ENCODE measurements at regions not wholly inside any gene's neighbourhood (a gene's known extent, or its start where the extent isn't known, plus 50 kb on each side); places are given as distances from the start of the nearest gene placed in this dataset.
A peak's percentile ranks its signal among the peaks of the same experiment; 100 is the strongest.

- Histone ChIP-seq H3K4me2 (peak overlapping the region; percentile 62), H4K20me1 (no peaks in the 10 kb centered on the region), H3K4me1 (peaks cover 12% of the 10 kb centered on the region), H3K27ac (no peak overlapping the region), H3K9ac (no peak overlapping the region), H3K27me3 (peaks cover 17% of the 10 kb centered on the region; the same call in 1 of the 2 replicates), H3K36me3 (no peaks in the 10 kb centered on the region), H3K9me3 (no peaks in the 10 kb centered on the region), H3K4me3 (no peak overlapping the region)
- no peak for TF ChIP-seq Cebpa-rat (IDR thresholded peaks at IDR 0.05)
Observed at GRCh38 chr3:166783206-166783605, 596.9 kb downstream of the ZBBX start.

DNA sequence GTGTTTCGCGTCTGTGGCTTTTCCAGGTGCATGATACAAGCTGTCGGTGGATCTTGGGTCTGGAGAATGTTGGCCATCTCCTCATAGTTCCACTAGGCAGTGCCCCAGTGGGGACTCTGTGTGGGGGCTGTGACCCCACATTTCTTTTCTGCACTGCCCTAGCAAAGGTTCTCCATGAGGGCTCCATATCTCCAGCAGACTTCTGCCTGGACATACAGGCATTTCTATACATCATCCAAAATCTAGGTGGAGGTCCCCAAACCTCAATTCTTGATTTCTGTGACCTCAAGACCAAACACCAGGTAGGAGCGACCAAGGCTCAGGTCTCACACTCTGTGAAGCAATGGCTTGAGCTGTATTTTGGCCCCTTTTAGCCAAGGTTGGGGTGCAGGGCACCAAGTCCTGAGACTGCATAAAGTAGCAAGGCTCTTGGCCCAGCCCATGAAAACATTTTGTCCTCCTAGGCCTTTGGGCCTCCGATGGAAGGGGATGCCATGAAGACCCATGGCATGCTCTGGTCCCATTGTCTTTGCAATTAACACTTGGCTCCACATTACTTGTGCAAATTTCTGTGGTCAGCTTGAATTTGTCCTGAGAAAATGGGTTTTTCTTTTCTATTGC lies 615.3 kb downstream of the ZBBX start:
- Histone ChIP-seq H3K27ac (no peak overlapping the region), H3K4me3 (no peak overlapping the region), H3K9me3 (peaks cover 27% of the 10 kb centered on the region), H3K4me1 (no peaks in the 10 kb centered on the region), H4K20me1 (no peaks in the 10 kb centered on the region), H3K9ac (no peak overlapping the region), H3K4me2 (no peak overlapping the region), H3K27me3 (no peaks in the 10 kb centered on the region), H3K36me3 (no peaks in the 10 kb centered on the region)
- no peak for TF ChIP-seq Cebpa-rat (IDR thresholded peaks at IDR 0.05)

- H3K27me3 ChIP-seq = no peaks in the 10 kb centered on the region
- H3K27ac ChIP-seq = no peak overlapping the region
- H3K4me3 ChIP-seq = no peak overlapping the region
- no peaks in the 10 kb centered on the region for H4K20me1 ChIP-seq
- H3K4me2 ChIP-seq = no peak overlapping the region
- H3K4me1 ChIP-seq = no peaks in the 10 kb centered on the region
- H3K9ac ChIP-seq = no peak overlapping the region
- peaks cover 17% of the 10 kb centered on the region for H3K9me3 ChIP-seq
- H3K36me3 ChIP-seq = no peaks in the 10 kb centered on the region
- TF ChIP-seq Cebpa-rat (IDR thresholded peaks at IDR 0.05) = no peak
Observed at GRCh38 chr3:166759736-166760513, 620.2 kb downstream of the ZBBX start.

- Histone ChIP-seq H3K4me2 (no peak overlapping the region), H3K27me3 (no peaks in the 10 kb centered on the region), H4K20me1 (no peaks in the 10 kb centered on the region), H3K27ac (no peak overlapping the region), H3K9me3 (no peaks in the 10 kb centered on the region), H3K4me1 (no peaks in the 10 kb centered on the region), H3K4me3 (no peak overlapping the region), H3K9ac (no peak overlapping the region), H3K36me3 (no peaks in the 10 kb centered on the region)
- TF ChIP-seq Cebpa-rat (IDR thresholded peaks at IDR 0.05) = no peak
Observed at GRCh38 chr3:166752214-166752613, 627.9 kb downstream of the ZBBX start.

DNA sequence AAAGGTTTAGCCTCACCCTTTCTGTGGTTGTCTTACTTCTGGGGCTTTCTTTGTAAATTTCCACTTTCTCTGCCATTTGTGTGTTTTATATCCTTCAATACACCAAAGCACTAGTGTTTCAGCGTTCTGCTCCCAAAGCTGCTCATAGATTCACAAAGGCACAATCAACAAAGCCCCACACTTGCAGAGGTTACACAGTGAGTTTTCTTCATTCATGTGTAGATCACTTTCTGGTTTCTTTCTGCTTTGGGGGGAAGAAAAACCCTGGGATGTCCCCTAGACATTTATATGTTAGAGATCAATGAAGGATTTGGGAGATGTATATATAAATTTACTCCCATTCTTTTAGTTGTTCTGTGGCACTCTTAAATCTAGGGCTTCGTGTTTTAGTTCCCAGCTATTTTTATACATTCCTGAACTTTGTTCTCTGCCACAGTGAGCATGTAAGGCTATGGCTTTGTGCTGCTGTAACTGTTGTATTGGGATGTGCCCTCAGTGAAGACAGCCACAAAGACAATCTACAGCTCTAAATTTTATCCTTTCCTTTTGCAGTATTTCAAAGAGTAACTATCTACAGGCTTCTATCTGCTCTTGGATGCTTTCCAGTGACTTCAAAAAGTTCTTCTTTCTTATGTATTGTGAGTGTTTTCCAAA lies 636.5 kb downstream of the ZBBX start:
- no peak overlapping the region for H3K27ac ChIP-seq
- no peaks in the 10 kb centered on the region for H3K4me1 ChIP-seq
- H3K9me3 ChIP-seq = no peaks in the 10 kb centered on the region
- no peaks in the 10 kb centered on the region for H3K36me3 ChIP-seq
- no peaks in the 10 kb centered on the region for H3K27me3 ChIP-seq
- TF ChIP-seq Cebpa-rat (IDR thresholded peaks at IDR 0.05) = no peak
- no peak overlapping the region for H3K4me2 ChIP-seq
- H3K4me3 ChIP-seq = no peak overlapping the region
- H3K9ac ChIP-seq = no peak overlapping the region
- no peaks in the 10 kb centered on the region for H4K20me1 ChIP-seq

GRCh38 chr3:166734734-166735133 lies 645.4 kb downstream of the ZBBX start:
- no peak for TF ChIP-seq Cebpa-rat (IDR thresholded peaks at IDR 0.05)
- H3K36me3 ChIP-seq = no peaks in the 10 kb centered on the region

GRCh38 chr3:166731701-166732100 lies 648.4 kb downstream of the ZBBX start:
- no peaks in the 10 kb centered on the region for H4K20me1 ChIP-seq
- no peaks in the 10 kb centered on the region for H3K9me3 ChIP-seq
- H3K4me1 ChIP-seq = no peaks in the 10 kb centered on the region
- H3K27me3 ChIP-seq = no peaks in the 10 kb centered on the region
- no peak overlapping the region for H3K27ac ChIP-seq
- H3K9ac ChIP-seq = no peak overlapping the region
- no peak overlapping the region for H3K4me2 ChIP-seq
- no peaks in the 10 kb centered on the region for H3K36me3 ChIP-seq
- TF ChIP-seq Cebpa-rat (IDR thresholded peaks at IDR 0.05) = no peak
- no peak overlapping the region for H3K4me3 ChIP-seq

More at GRCh38 chr3:166734734-166735133, 645.4 kb downstream of the ZBBX start:
- Histone ChIP-seq H3K4me1 (no peaks in the 10 kb centered on the region), H3K4me3 (no peak overlapping the region), H3K9ac (no peak overlapping the region), H3K27ac (no peak overlapping the region), H3K4me2 (no peak overlapping the region), H3K27me3 (no peaks in the 10 kb centered on the region), H3K9me3 (no peaks in the 10 kb centered on the region), H4K20me1 (no peaks in the 10 kb centered on the region)

DNA sequence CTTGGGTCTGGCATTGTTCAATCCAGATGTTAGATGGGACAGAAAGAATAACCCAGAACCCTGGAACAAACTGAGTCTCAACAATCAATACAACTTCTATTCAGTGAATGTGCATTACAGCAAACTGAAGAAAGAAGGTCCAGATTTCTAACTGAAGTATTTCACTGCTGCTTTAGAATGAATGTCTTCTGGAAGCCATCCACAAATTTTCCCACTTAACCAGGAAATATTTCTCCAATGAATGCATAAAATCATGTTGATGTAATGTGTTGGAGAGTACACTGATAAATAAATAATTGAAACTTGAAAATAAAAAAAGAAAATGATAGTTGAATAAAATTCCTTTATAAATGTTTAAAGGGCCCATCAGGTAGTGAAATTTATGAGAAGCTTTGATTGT lies 658.6 kb downstream of the ZBBX start:
- Histone ChIP-seq H3K27me3 (no peaks in the 10 kb centered on the region), H3K36me3 (no peaks in the 10 kb centered on the region), H3K9me3 (no peaks in the 10 kb centered on the region), H3K27ac (no peak overlapping the region), H3K4me3 (no peak overlapping the region), H4K20me1 (no peaks in the 10 kb centered on the region), H3K4me2 (no peak overlapping the region), H3K4me1 (no peaks in the 10 kb centered on the region), H3K9ac (no peak overlapping the region)
- no peak for TF ChIP-seq Cebpa-rat (IDR thresholded peaks at IDR 0.05)

GRCh38 chr3:166714206-166714605 lies 665.9 kb downstream of the ZBBX start:
- H3K36me3 ChIP-seq = no peaks in the 10 kb centered on the region
- H4K20me1 ChIP-seq = no peaks in the 10 kb centered on the region
- H3K4me3 ChIP-seq = no peak overlapping the region

GRCh38 chr3:166713787-166714186 lies 666.3 kb downstream of the ZBBX start:
- H3K4me3 ChIP-seq = no peak overlapping the region
- H3K9ac ChIP-seq = no peak overlapping the region
- TF ChIP-seq Cebpa-rat (IDR thresholded peaks at IDR 0.05) = no peak
- no peaks in the 10 kb centered on the region for H3K36me3 ChIP-seq
- H4K20me1 ChIP-seq = no peaks in the 10 kb centered on the region
- no peaks in the 10 kb centered on the region for H3K9me3 ChIP-seq
- H3K4me1 ChIP-seq = no peaks in the 10 kb centered on the region
- no peak overlapping the region for H3K4me2 ChIP-seq
- H3K27ac ChIP-seq = no peak overlapping the region
- H3K27me3 ChIP-seq = no peaks in the 10 kb centered on the region

More at GRCh38 chr3:166714206-166714605, 665.9 kb downstream of the ZBBX start:
- Histone ChIP-seq H3K4me2 (no peak overlapping the region), H3K9me3 (no peaks in the 10 kb centered on the region), H3K4me1 (no peaks in the 10 kb centered on the region), H3K9ac (no peak overlapping the region), H3K27me3 (no peaks in the 10 kb centered on the region), H3K27ac (no peak overlapping the region)
- no peak for TF ChIP-seq Cebpa-rat (IDR thresholded peaks at IDR 0.05)

Data from BLaER1 (cell line).